ENCODE measurements at regions not wholly inside any gene's neighbourhood (a gene's known extent, or its start where the extent isn't known, plus 50 kb on each side); places are given as distances from the start of the nearest gene placed in this dataset.

DNA sequence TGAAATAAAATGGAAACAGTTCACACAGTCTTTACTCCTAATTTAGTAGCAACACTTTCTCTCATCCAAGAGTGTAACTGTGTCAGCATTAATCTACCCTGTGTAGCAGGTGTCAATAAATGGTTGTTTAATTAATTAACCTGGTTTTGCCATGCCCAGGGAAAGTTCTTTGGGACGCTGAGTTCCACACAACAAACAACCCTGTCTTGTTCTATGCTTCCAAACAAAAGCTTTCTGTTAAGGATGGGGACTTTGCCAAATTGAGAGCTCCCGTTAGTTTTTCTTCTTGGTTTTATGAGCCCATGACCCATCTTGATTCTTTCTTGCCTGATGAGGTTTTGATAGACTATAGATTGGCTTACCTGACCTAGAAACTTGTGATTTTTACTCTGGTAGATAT lies 530.1 kb downstream of the KCNJ2 start:
- TF ChIP-seq, protein P1, sequence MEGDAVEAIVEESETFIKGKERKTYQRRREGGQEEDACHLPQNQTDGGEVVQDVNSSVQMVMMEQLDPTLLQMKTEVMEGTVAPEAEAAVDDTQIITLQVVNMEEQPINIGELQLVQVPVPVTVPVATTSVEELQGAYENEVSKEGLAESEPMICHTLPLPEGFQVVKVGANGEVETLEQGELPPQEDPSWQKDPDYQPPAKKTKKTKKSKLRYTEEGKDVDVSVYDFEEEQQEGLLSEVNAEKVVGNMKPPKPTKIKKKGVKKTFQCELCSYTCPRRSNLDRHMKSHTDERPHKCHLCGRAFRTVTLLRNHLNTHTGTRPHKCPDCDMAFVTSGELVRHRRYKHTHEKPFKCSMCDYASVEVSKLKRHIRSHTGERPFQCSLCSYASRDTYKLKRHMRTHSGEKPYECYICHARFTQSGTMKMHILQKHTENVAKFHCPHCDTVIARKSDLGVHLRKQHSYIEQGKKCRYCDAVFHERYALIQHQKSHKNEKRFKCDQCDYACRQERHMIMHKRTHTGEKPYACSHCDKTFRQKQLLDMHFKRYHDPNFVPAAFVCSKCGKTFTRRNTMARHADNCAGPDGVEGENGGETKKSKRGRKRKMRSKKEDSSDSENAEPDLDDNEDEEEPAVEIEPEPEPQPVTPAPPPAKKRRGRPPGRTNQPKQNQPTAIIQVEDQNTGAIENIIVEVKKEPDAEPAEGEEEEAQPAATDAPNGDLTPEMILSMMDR (IDR thresholded peaks at IDR 0.05; ENCODE audit: partially characterized antibody, unreplicated experiment): no peak
- H3K9me3 Mint-ChIP-seq (ENCODE audit: unreplicated experiment): peaks cover 1% of the 10 kb centered on the region

DNA sequence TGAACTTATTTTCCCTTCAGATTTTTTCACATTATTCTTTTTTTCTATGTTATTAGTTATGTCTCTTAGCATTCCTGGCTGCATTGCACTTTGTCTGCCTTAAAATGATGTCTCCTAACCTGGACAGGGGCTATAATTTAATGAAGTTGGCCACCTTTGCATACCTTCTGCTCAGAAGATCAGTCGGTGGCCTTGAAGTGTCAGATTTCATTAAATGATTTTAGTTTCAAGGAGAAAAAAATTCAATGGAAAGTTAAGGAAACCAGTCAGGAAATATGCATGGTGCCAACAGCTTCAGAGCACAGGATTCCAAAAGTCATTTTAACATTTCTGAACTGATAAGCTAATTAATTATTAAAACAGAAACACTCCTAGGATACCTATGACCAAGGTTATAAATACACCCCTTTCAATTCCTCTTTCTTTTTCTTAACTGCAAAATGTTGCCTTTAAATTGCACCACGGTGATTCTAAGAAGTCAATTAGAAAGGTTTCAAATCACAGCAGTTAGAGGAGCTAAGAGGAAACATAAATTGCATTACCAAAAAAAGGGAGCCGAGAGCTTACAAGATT lies 533.4 kb downstream of the KCNJ2 start:
- no peak for DNase-seq
- Mint-ChIP-seq H3K9me3 (ENCODE audit: unreplicated experiment) (no peaks in the 10 kb centered on the region), H3K36me3 (ENCODE audit: unreplicated experiment) (no peaks in the 10 kb centered on the region), H3K27me3 (ENCODE audit: unreplicated experiment) (no peaks in the 10 kb centered on the region), H3K27ac (ENCODE audit: unreplicated experiment) (no peak overlapping the region), H3K4me3 (ENCODE audit: unreplicated experiment) (no peak overlapping the region), H3K4me1 (ENCODE audit: low read depth, unreplicated experiment) (no peaks in the 10 kb centered on the region)
- TF ChIP-seq, protein P1 (IDR thresholded peaks at IDR 0.05; ENCODE audit: partially characterized antibody, unreplicated experiment): no peak

More for the DNA sequence above, 530.1 kb downstream of the KCNJ2 start:
- Mint-ChIP-seq H3K36me3 (ENCODE audit: unreplicated experiment) (no peaks in the 10 kb centered on the region), H3K27me3 (ENCODE audit: unreplicated experiment) (no peaks in the 10 kb centered on the region), H3K4me1 (ENCODE audit: low read depth, unreplicated experiment) (no peaks in the 10 kb centered on the region), H3K27ac (ENCODE audit: unreplicated experiment) (no peak overlapping the region), H3K4me3 (ENCODE audit: unreplicated experiment) (no peak overlapping the region)
- DNase-seq: no peak

DNA sequence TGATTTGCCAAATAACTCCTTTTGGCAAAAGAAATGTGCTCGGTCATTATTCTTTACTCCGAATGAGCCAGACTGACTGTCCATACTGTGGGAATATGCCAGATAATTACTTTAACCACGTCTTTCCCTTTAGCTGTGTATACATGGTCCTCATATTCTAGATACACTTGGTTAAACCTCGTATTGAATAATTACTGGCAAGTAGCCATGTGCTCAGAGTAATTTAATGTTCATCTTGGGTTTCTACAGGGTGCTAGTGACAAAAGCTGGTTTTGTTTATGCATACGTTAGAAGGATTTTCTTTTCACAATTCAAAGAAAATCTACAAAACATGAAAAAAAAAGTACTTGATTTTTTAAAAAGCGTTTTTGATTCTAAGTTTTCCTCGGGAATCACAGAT lies 540.3 kb downstream of the KCNJ2 start:
- no peak for DNase-seq
- Mint-ChIP-seq H3K4me1 (ENCODE audit: low read depth, unreplicated experiment) (no peaks in the 10 kb centered on the region), H3K4me3 (ENCODE audit: unreplicated experiment) (no peak overlapping the region), H3K27ac (ENCODE audit: unreplicated experiment) (no peak overlapping the region), H3K27me3 (ENCODE audit: unreplicated experiment) (no peaks in the 10 kb centered on the region), H3K9me3 (ENCODE audit: unreplicated experiment) (no peaks in the 10 kb centered on the region), H3K36me3 (ENCODE audit: unreplicated experiment) (no peaks in the 10 kb centered on the region)
- TF ChIP-seq, protein P1 (IDR thresholded peaks at IDR 0.05; ENCODE audit: partially characterized antibody, unreplicated experiment): no peak

DNA sequence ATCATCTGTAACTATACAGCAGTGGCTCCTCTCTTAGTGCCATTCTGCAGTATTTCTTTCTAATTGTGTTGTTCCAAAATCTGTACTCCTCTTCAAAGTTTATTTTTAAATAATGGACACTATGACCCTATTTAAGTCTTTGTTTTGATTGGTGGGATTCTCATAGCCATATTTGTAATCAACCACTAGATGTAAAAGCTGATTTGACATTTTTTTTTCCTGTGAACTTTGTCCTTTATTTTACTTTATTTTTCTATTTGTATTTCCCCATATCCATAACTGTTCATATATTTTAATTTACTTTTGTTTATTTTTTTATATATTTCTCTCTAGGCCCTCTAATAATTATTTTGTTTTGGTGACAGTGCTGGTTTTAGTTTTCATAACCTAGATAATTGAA lies 544.4 kb downstream of the KCNJ2 start:
- Mint-ChIP-seq H3K4me3 (ENCODE audit: unreplicated experiment) (no peak overlapping the region), H3K27ac (ENCODE audit: unreplicated experiment) (no peak overlapping the region)

DNA sequence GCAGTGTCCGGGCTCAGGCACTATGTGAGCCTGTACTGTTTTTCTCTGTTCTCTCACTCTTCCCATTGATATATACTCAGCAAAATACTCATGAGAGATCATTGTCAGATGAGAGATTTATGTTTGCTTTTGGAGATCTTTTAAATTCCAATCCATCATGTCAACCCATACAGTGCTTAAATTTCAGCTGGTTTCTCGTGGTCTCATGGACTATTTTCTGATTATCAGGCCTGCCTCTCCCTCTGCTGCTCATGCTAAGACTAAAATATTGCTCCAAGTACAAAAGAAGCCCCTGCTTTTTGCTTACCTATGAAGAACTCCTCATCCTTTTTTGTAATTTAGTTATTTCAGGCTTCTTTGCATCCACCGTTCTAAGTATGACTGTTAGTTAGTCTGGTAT lies 547.2 kb downstream of the KCNJ2 start:
- H3K4me1 Mint-ChIP-seq (ENCODE audit: low read depth, unreplicated experiment): no peaks in the 10 kb centered on the region
- DNase-seq: no peak
- no peaks in the 10 kb centered on the region for H3K27me3 Mint-ChIP-seq (ENCODE audit: unreplicated experiment)
- TF ChIP-seq, protein P1 (IDR thresholded peaks at IDR 0.05; ENCODE audit: partially characterized antibody, unreplicated experiment): no peak
- no peak overlapping the region for H3K27ac Mint-ChIP-seq (ENCODE audit: unreplicated experiment)
- H3K4me3 Mint-ChIP-seq (ENCODE audit: unreplicated experiment): no peak overlapping the region
- no peaks in the 10 kb centered on the region for H3K36me3 Mint-ChIP-seq (ENCODE audit: unreplicated experiment)
- H3K9me3 Mint-ChIP-seq (ENCODE audit: unreplicated experiment): no peaks in the 10 kb centered on the region

More for the DNA sequence above, 544.4 kb downstream of the KCNJ2 start:
- no peaks in the 10 kb centered on the region for H3K27me3 Mint-ChIP-seq (ENCODE audit: unreplicated experiment)
- TF ChIP-seq, protein P1 (IDR thresholded peaks at IDR 0.05; ENCODE audit: partially characterized antibody, unreplicated experiment): no peak
- H3K4me1 Mint-ChIP-seq (ENCODE audit: low read depth, unreplicated experiment): no peaks in the 10 kb centered on the region
- no peaks in the 10 kb centered on the region for H3K36me3 Mint-ChIP-seq (ENCODE audit: unreplicated experiment)
- DNase-seq: no peak
- H3K9me3 Mint-ChIP-seq (ENCODE audit: unreplicated experiment): no peaks in the 10 kb centered on the region

Measured in glutamatergic neuron (in vitro differentiated cells).